H1 (cell line): ENCODE measurements at regions not wholly inside any gene's neighbourhood (a gene's known extent, or its start where the extent isn't known, plus 50 kb on each side); places are given as distances from the start of the nearest gene placed in this dataset.
A peak's percentile ranks its signal among the peaks of the same experiment; 100 is the strongest.

ENCODE experiments used
- CTCF ChIA-PET: fragments of 300-600 bp; sonication (Branson Sonifier 250); formaldehyde crosslinking; loops from one replicate; lab custom pipeline; 2021; ENCODE audit not compliant: partially characterized antibody; lab: Charles Lee
- POLR2A ChIA-PET: fragments of 300-600 bp; sonication (Branson Sonifier 250); formaldehyde crosslinking; loops from one replicate; lab custom pipeline; 2021; ENCODE audit warnings: inconsistent platforms; ENCODE audit not compliant: partially characterized antibody; lab: Charles Lee
- DNase-seq, 2 experiments: peaks; one replicate each; pipeline versions ENCODE4 v3.0.0 to v3.0.0-alpha.2; 2010 to 2022; ENCODE audit warnings: low spot score in 2 of 2, low read depth in 1 of 2, mixed read lengths in 1 of 2
- FAIRE-seq: peaks from 2 replicates; lab custom pipeline; 2011; peaks lifted over from hg19 to GRCh38; lab: Jason Lieb, UNC
- H2AFZ ChIP-seq: 2 replicates; pipeline ENCODE4 v1.8.1; 2012; ENCODE audit warnings: low read length, inconsistent platforms
- H2AK5ac ChIP-seq: 2 replicates; pipeline ENCODE4 v1.6.1; 2013; ENCODE audit warnings: low read depth, low read length
- H2BK120ac ChIP-seq: replicated peaks from 2 replicates; pipeline ENCODE3; 2013; ENCODE audit warnings: low read depth, low read length, inconsistent platforms
- H2BK12ac ChIP-seq: 2 replicates; pipeline ENCODE4 v1.6.1; 2013; ENCODE audit warnings: low read depth, low read length
- H2BK15ac ChIP-seq: 2 replicates; pipeline ENCODE4 v1.6.1; 2013; ENCODE audit warnings: low read length
- H2BK20ac ChIP-seq: 2 replicates; pipeline ENCODE4 v1.6.1; 2013; ENCODE audit warnings: low read length
- H2BK5ac ChIP-seq: 2 replicates; pipeline ENCODE4 v1.6.1; 2013; ENCODE audit warnings: low read depth, low read length
- H3K14ac ChIP-seq: 2 replicates; pipeline ENCODE4 v1.6.1; 2013; ENCODE audit warnings: inconsistent platforms; ENCODE audit not compliant: insufficient read length
- H3K18ac ChIP-seq: 2 replicates; pipeline ENCODE4 v1.6.1; 2013; ENCODE audit warnings: low read length; ENCODE audit errors: extremely low read depth
- H3K23ac ChIP-seq: 2 replicates; pipeline ENCODE4 v1.6.1; 2013; ENCODE audit warnings: inconsistent platforms; ENCODE audit not compliant: insufficient read length
- H3K23me2 ChIP-seq: 2 replicates; pipeline ENCODE4 v1.6.1; 2013; ENCODE audit warnings: low read depth, low read length
- H3K27ac ChIP-seq: 2 replicates; pipeline ENCODE4 v1.6.1; 2011; ENCODE audit warnings: low read depth, low read length, inconsistent platforms
- H3K27me3 ChIP-seq, 4 experiments: replicated peaks in 1 of 4; 1 replicate in 1 of 4; 2 replicates in 3 of 4; pipeline versions ENCODE4 v1.6.1 to v1.8.1; 2011 to 2013; ENCODE audit warnings: low read length in 3 of 4, mild to moderate bottlenecking in 3 of 4, inconsistent platforms in 2 of 4, mixed read lengths in 2 of 4, moderate library complexity in 1 of 4; ENCODE audit not compliant: control insufficient read depth in 3 of 4, insufficient read depth in 3 of 4; ENCODE audit errors: extremely low read depth in 1 of 4
- H3K36me3 ChIP-seq, 4 experiments: 2 replicates each; pipeline versions ENCODE4 v1.6.1 to v1.8.1; 2011 to 2013; ENCODE audit warnings: mild to moderate bottlenecking in 4 of 4, low read length in 3 of 4, moderate library complexity in 2 of 4, control low read depth in 1 of 4, inconsistent platforms in 1 of 4; ENCODE audit not compliant: insufficient read depth in 4 of 4, control insufficient read depth in 2 of 4
- H3K4ac ChIP-seq: replicated peaks from 2 replicates; pipeline ENCODE3; 2013; ENCODE audit warnings: low read length, low read depth, mixed read lengths, inconsistent platforms; ENCODE audit not compliant: insufficient read length
- H3K4me1 ChIP-seq, 4 experiments: replicated peaks in 1 of 4; 1 replicate in 1 of 4; 2 replicates in 3 of 4; pipeline versions ENCODE4 v1.6.1 to v1.8.1; 2011 to 2013; ENCODE audit warnings: low read length in 3 of 4, inconsistent platforms in 2 of 4, mixed read lengths in 1 of 4; ENCODE audit not compliant: insufficient read depth in 4 of 4, control insufficient read depth in 3 of 4
- H3K4me2 ChIP-seq, 2 experiments: 2 replicates each; pipeline versions ENCODE4 v1.6.1 to v1.8.1; 2011 to 2013; ENCODE audit warnings: low read depth in 2 of 2, low read length in 2 of 2, control low read depth in 1 of 2, inconsistent platforms in 1 of 2, mild to moderate bottlenecking in 1 of 2; ENCODE audit not compliant: insufficient read depth in 1 of 2
- H3K4me3 ChIP-seq, 4 experiments: fragments of 200-600, 300-600 bp in 1 of 4; sonication (generic), shearing (Covaris generic), sonication (Bioruptor Twin) in 1 of 4; 2 replicates each; pipeline versions ENCODE4 v1.5.1 to v1.8.1; 2011 to 2016; ENCODE audit warnings: low read length in 4 of 4, low read depth in 3 of 4, control low read depth in 2 of 4, inconsistent platforms in 2 of 4, mild to moderate bottlenecking in 2 of 4, mixed read lengths in 1 of 4, moderate library complexity in 1 of 4; ENCODE audit not compliant: insufficient read depth in 2 of 4; ENCODE audit errors: extremely low read depth in 1 of 4
- H3K56ac ChIP-seq: replicated peaks from 2 replicates; pipeline ENCODE3; 2013; ENCODE audit warnings: low read depth, mild to moderate bottlenecking, mixed read lengths, low read length, inconsistent platforms; ENCODE audit not compliant: insufficient read length
- H3K79me1 ChIP-seq: 2 replicates; pipeline ENCODE4 v1.6.1; 2013; ENCODE audit warnings: low read depth, low read length, control low read depth
- H3K79me2 ChIP-seq, 2 experiments: 2 replicates each; pipeline versions ENCODE4 v1.6.1 to v1.8.1; 2012 to 2013; ENCODE audit warnings: low read length in 2 of 2, mild to moderate bottlenecking in 2 of 2, inconsistent platforms in 1 of 2; ENCODE audit not compliant: insufficient read depth in 2 of 2, control insufficient read depth in 1 of 2
- H3K9ac ChIP-seq, 4 experiments: replicated peaks in 1 of 4; 1 replicate in 1 of 4; 2 replicates in 3 of 4; pipeline versions ENCODE4 v1.6.1 to v1.8.1; 2011 to 2013; ENCODE audit warnings: low read depth in 3 of 4, low read length in 3 of 4, control low read depth in 2 of 4, mild to moderate bottlenecking in 2 of 4, moderate library complexity in 2 of 4, inconsistent platforms in 1 of 4; ENCODE audit errors: extremely low read depth in 1 of 4
- H3K9me3 ChIP-seq, 2 experiments: 2 replicates each; pipeline versions ENCODE4 v1.6.1 to v1.8.1; 2012 to 2013; ENCODE audit warnings: mild to moderate bottlenecking in 2 of 2, moderate library complexity in 2 of 2, control low read depth in 1 of 2, inconsistent platforms in 1 of 2, low read depth in 1 of 2, low read length in 1 of 2, mixed read lengths in 1 of 2; ENCODE audit not compliant: insufficient read depth in 2 of 2
- H4K20me1 ChIP-seq, 2 experiments: replicated peaks in 1 of 2; 2 replicates each; pipeline versions ENCODE3 to v1.8.1; 2011 to 2013; ENCODE audit warnings: inconsistent platforms in 2 of 2, low read length in 2 of 2, mild to moderate bottlenecking in 1 of 2; ENCODE audit not compliant: insufficient read depth in 2 of 2, control insufficient read depth in 1 of 2
- H4K5ac ChIP-seq: 2 replicates; pipeline ENCODE4 v1.6.1; 2013; ENCODE audit warnings: low read length, low read depth, mixed read lengths, inconsistent platforms; ENCODE audit not compliant: insufficient read length
- H4K8ac ChIP-seq: 2 replicates; pipeline ENCODE4 v1.8.0; 2013; ENCODE audit warnings: mild to moderate bottlenecking, moderate library complexity, low read length, inconsistent platforms; ENCODE audit not compliant: insufficient read depth; ENCODE audit errors: extremely low read depth
- H4K91ac ChIP-seq: replicated peaks from 2 replicates; pipeline ENCODE3; 2013; ENCODE audit warnings: low read length, mixed read lengths, inconsistent platforms; ENCODE audit not compliant: insufficient read length
- ASH2L ChIP-seq: fragments of 200-600, 300-600 bp; sonication (generic); IDR thresholded peaks from one replicate; pipeline ENCODE4 v1.7.1; 2017; ENCODE audit warnings: low read length
- BACH1 ChIP-seq: IDR thresholded peaks from 2 replicates; pipeline ENCODE4 v1.6.1; 2012; ENCODE audit warnings: low read length, improper control_type of control experiment
- CTBP2 ChIP-seq: IDR thresholded peaks from 2 replicates; pipeline ENCODE4 v1.7.0; 2011; ENCODE audit warnings: borderline replicate concordance, mild to moderate bottlenecking, moderate library complexity, mixed read lengths, low read length; ENCODE audit not compliant: insufficient read depth, insufficient read length
- EGR1 ChIP-seq: IDR thresholded peaks from 2 replicates; pipeline ENCODE4 v1.6.1; 2011; ENCODE audit warnings: low read depth, low read length, borderline replicate concordance
- GABPA ChIP-seq: IDR thresholded peaks from 2 replicates; pipeline ENCODE4 v1.6.1; 2011; ENCODE audit warnings: mild to moderate bottlenecking, low read length, moderate library complexity, borderline replicate concordance; ENCODE audit not compliant: insufficient read depth
- HDAC6 ChIP-seq: IDR thresholded peaks from one replicate; pipeline ENCODE4 v1.7.1; 2012; ENCODE audit warnings: low read depth, mild to moderate bottlenecking, inconsistent platforms, low read length, moderate library complexity
- NANOG ChIP-seq: IDR thresholded peaks from 2 replicates; pipeline ENCODE4 v1.6.1; 2011; ENCODE audit warnings: low read length, low read depth, mild to moderate bottlenecking, inconsistent platforms; ENCODE audit not compliant: insufficient read depth, poor library complexity, severe bottlenecking
- POU5F1 ChIP-seq: IDR thresholded peaks from 2 replicates; pipeline ENCODE4 v1.6.1; 2011; ENCODE audit warnings: low read depth, mild to moderate bottlenecking, low read length, moderate library complexity
- SIX5 ChIP-seq: IDR thresholded peaks from 2 replicates; pipeline ENCODE4 v1.6.1; 2011; ENCODE audit warnings: mild to moderate bottlenecking, low read depth, low read length
- TBP ChIP-seq: IDR thresholded peaks from 2 replicates; pipeline ENCODE4 v1.6.1; 2011; ENCODE audit warnings: low read depth, low read length, improper control_type of control experiment
- YY1 ChIP-seq: IDR thresholded peaks from 2 replicates; pipeline ENCODE4 v1.6.1; 2011; ENCODE audit warnings: low read depth, mild to moderate bottlenecking, low read length
- WGBS, 2 experiments: shearing (Covaris generic) in 1 of 2; methylation state at CpG; one replicate each; pipeline versions ENCODE4 v1.1.6 to v1.1.7; 2013 to 2015; ENCODE audit warnings: low lambda C conversion rate in 2 of 2, mixed read lengths in 2 of 2, inconsistent platforms in 1 of 2, low coverage in 1 of 2, missing lambda C conversion rate in 1 of 2; ENCODE audit not compliant: insufficient replicate concordance in 2 of 2, insufficient coverage in 1 of 2, insufficient read length in 1 of 2; ENCODE audit errors: extremely low coverage in 1 of 2, missing lambda C conversion rate in 1 of 2; 5-methylcytosine and 5-hydroxymethylcytosine counted together
- TF ChIP-seq, protein P1 (sequence below): IDR thresholded peaks from 2 replicates; pipeline ENCODE4 v1.6.1; 2012; ENCODE audit warnings: inconsistent platforms
- TF ChIP-seq, protein P2 (sequence below): IDR thresholded peaks from 2 replicates; pipeline ENCODE4 v1.6.1; 2011; ENCODE audit warnings: low read depth, mild to moderate bottlenecking, low read length; ENCODE audit not compliant: insufficient read depth

DNA sequence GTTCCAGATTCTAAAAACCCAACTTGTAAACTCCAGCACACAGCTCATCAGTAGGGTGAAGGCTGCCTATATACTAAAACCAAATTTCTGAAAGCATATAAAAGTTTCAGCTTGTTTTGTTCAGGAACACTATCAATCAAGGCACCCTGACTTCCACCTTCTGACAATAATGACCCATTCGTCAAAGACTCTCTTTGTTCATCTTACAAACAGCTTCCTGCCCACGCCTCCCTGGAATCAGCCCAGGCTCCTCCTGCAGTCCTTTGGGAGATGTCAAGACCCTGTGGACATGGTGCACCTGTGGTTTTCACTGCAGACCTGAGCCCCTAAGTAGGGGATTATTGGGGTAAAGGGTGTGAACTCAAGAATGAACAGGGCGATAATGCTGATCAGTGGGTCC, 178.9 kb upstream of the CAMK1G start:
- no peaks in the 10 kb centered on the region for H3K36me3 ChIP-seq
- H3K23ac ChIP-seq = no peak overlapping the region
- no peaks in the 10 kb centered on the region for H3K23me2 ChIP-seq
- H4K8ac ChIP-seq = no peak overlapping the region
- no peak overlapping the region for H2BK15ac ChIP-seq
- H4K20me1 ChIP-seq = no peaks in the 10 kb centered on the region
- no peak overlapping the region for H3K14ac ChIP-seq
- no peaks in the 10 kb centered on the region for H3K79me1 ChIP-seq
- FAIRE-seq (no peak), DNase-seq (no peak)
- ChIA-PET POLR2A (no interaction called here), CTCF (interaction anchor here (0.7 to 3.7 kb wide), 13 partner anchors 8 to 201 kb away, joined by 3 to 17 read pairs (median 4); no protein-coding TSS in a partner anchor)
- H3K4ac ChIP-seq = no peak overlapping the region
- H2BK120ac ChIP-seq = peak overlapping the region; percentile 88
- peak overlapping the region; percentile 44 for H2BK20ac ChIP-seq
- peak overlapping the region; percentile 41; the same call in 1 of the 2 replicates for H3K18ac ChIP-seq
- no peak overlapping the region for H2AFZ ChIP-seq
- H3K56ac ChIP-seq = no peak overlapping the region
- peak overlapping the region in 1 of 4 experiments; percentile 36; a peak in 1 of 8 replicates for H3K4me3 ChIP-seq
- H2BK12ac ChIP-seq = peak overlapping the region; percentile 30; the same call in 1 of the 2 replicates
- H3K4me1 ChIP-seq = peaks cover 5 to 18% (median 15%) of the 10 kb centered on the region in 4 experiments; a peak in 6 of 7 replicates
- no peaks in the 10 kb centered on the region for H3K79me2 ChIP-seq
- H4K5ac ChIP-seq = peak overlapping the region; percentile 17
- peak overlapping the region; percentile 54; the same call in 1 of the 2 replicates for H2BK5ac ChIP-seq
- no peak overlapping the region for H3K27ac ChIP-seq
- no peak overlapping the region for H4K91ac ChIP-seq
- no peaks in the 10 kb centered on the region for H3K9me3 ChIP-seq
- no peak overlapping the region for H3K9ac ChIP-seq
- H3K27me3 ChIP-seq = no peaks in the 10 kb centered on the region
- H2AK5ac ChIP-seq = no peak overlapping the region
- WGBS, 2 experiments = 54% methylated on average over 3 of the region's 3 CpGs; no CpG with 5 or more reads in 1 of the 2 experiments
- H3K4me2 ChIP-seq = peak overlapping the region in 1 of 2 experiments; percentile 34; a peak in 1 of 4 replicates
- TF ChIP-seq GABPA (no peak), ASH2L (no peak), SIX5 (no peak), BACH1 (no peak), CTBP2 (no peak), POU5F1 (no peak), EGR1 (no peak), HDAC6 (no peak), YY1 (no peak), TBP (no peak), NANOG (no peak)
- TF ChIP-seq, protein P1, sequence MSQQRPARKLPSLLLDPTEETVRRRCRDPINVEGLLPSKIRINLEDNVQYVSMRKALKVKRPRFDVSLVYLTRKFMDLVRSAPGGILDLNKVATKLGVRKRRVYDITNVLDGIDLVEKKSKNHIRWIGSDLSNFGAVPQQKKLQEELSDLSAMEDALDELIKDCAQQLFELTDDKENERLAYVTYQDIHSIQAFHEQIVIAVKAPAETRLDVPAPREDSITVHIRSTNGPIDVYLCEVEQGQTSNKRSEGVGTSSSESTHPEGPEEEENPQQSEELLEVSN = no peak
- TF ChIP-seq, protein P2, sequence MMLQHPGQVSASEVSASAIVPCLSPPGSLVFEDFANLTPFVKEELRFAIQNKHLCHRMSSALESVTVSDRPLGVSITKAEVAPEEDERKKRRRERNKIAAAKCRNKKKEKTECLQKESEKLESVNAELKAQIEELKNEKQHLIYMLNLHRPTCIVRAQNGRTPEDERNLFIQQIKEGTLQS = no peak
